ENCODE measurements at regions not wholly inside any gene's neighbourhood (a gene's known extent, or its start where the extent isn't known, plus 50 kb on each side); places are given as distances from the start of the nearest gene placed in this dataset.
"Not testable (repeated sequence)": the region's sequence is repeated elsewhere in the genome, so short reads cannot be mapped to it uniquely, and the experiment has no call there.

DNA sequence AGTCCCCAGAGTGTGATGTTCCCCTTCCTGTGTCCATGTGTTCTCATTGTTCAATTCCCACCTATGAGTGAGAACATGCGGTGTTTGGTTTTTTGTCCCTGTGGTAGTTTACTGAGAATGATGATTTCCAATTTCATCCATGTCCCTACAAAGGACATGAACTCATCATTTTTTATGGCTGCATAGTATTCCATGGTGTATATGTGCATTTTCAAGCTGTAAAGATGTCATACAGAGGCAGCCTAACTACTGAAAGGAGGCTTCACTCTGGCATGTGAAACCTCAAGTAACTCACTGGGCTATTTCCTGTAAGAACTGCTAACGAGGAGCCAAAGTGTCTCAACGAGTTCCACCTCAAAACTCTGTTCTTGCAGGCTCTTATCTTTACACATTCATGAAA lies 113.8 kb upstream of the FAT1 start:
- H3K56ac ChIP-seq (ENCODE audit: extremely low read depth, insufficient read depth, low read length); H3K27me3 ChIP-seq (ENCODE audit: control insufficient read depth, insufficient read depth, low read length); H3K23ac ChIP-seq (ENCODE audit: low read depth, low read length); H2AFZ ChIP-seq (replicated peaks; ENCODE audit: low read length, poor library complexity); CTCF ChIA-PET; H3K9me3 ChIP-seq (ENCODE audit: control insufficient read depth, insufficient read depth, low read length); H3K4ac ChIP-seq (ENCODE audit: low read depth, low read length); dilution Hi-C loops (cut with HindIII; ENCODE audit: low sequenced_read_pairs, unreplicated experiment); POLR2A ChIA-PET (ENCODE audit: unreplicated experiment); H3K36me3 ChIP-seq (ENCODE audit: control insufficient read depth, insufficient read depth, low read length); H3K4me2 ChIP-seq (ENCODE audit: low read depth, low read length); H4K8ac ChIP-seq (ENCODE audit: low read depth in 2 of 2, low read length in 2 of 2); H3K14ac ChIP-seq (replicated peaks; ENCODE audit: low read depth, low read length); H2AK9ac ChIP-seq (replicated peaks; ENCODE audit: low read depth, low read length, poor library complexity); intact Hi-C loops (cut with micrococcal nuclease); ATAC-seq (ENCODE audit: low read depth); H3K4me3 ChIP-seq (ENCODE audit: insufficient read depth, low read depth, low read length); BruUV-seq (replicated peaks); H4K91ac ChIP-seq (ENCODE audit: insufficient read depth, low read depth, low read length); H3K9ac ChIP-seq (ENCODE audit: low read depth, low read length); H3K18ac ChIP-seq (ENCODE audit: low read depth, low read length); in situ Hi-C loops (cut with MboI; ENCODE audit: low sequenced_read_pairs); DNase-seq; H3K9me1 ChIP-seq (ENCODE audit: insufficient read depth, low read length); H2AK5ac ChIP-seq (ENCODE audit: low read depth, low read length); H3K27ac ChIP-seq (ENCODE audit: insufficient read depth, low read length); H4K20me1 ChIP-seq (ENCODE audit: insufficient read depth, low read length); H2BK5ac ChIP-seq (ENCODE audit: low read depth, low read length, poor library complexity, severe bottlenecking): not testable (repeated sequence)
- H3K79me1 ChIP-seq (ENCODE audit: low read depth in 1 of 2, low read length in 2 of 2), result peaks cover 4 to 11% of the 10 kb centered on the region in 2 experiments; a peak in 3 of 4 replicates
- H2BK120ac ChIP-seq (ENCODE audit: low read depth, low read length), result peak overlapping the region; percentile 7; the same call in 1 of the 2 replicates
- WGBS, 2 experiments (ENCODE audit: extremely low coverage in 2 of 2, insufficient read length in 1 of 2), result no CpG with 5 or more reads among the region's 3 CpGs
- peak overlapping the region; percentile 86; the same call in 1 of the 2 replicates for H2BK20ac ChIP-seq (ENCODE audit: low read depth, low read length)
- 0 out of 3 replicates have a peak overlapping the region, but pooled peaks have one; percentile 15 for H2BK15ac ChIP-seq (ENCODE audit: low read depth, low read length)
- H3K4me1 ChIP-seq (ENCODE audit: control insufficient read depth, insufficient read depth, low read length), result peaks cover 13% of the 10 kb centered on the region
- H4K5ac ChIP-seq (ENCODE audit: low read depth, low read length), result peak overlapping the region; percentile 4; the same call in 1 of the 2 replicates
